ENCODE measurements at regions not wholly inside any gene's neighbourhood (a gene's known extent, or its start where the extent isn't known, plus 50 kb on each side); places are given as distances from the start of the nearest gene placed in this dataset.

DNA sequence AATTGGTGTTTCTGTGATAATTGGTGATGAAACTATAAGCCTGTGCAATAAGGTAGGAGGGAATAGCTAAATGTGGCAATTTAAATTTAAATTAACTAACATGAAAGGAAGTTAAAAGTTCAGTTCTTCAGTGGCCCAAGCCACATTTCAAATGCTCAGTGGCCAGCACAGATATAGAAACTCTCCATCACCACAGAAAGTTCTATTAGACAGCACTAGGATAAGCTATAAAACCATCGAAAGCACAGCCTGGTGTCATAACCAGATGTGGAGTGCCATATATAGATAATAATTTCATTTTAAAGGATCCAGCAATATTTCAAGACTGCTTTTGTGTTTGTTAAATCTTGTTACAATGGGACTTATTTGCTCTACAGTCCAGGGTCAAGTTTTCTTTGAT is 119.3 kb upstream of the NR3C2 start:
- TF ChIP-seq ZNF8 (CRISPR knock-in tag; IDR thresholded peaks at IDR 0.05) (no peak), ARNTL (CRISPR knock-in tag; IDR thresholded peaks at IDR 0.05; ENCODE audit: borderline replicate concordance, low read depth) (no peak)
- TF ChIP-seq, protein P1, sequence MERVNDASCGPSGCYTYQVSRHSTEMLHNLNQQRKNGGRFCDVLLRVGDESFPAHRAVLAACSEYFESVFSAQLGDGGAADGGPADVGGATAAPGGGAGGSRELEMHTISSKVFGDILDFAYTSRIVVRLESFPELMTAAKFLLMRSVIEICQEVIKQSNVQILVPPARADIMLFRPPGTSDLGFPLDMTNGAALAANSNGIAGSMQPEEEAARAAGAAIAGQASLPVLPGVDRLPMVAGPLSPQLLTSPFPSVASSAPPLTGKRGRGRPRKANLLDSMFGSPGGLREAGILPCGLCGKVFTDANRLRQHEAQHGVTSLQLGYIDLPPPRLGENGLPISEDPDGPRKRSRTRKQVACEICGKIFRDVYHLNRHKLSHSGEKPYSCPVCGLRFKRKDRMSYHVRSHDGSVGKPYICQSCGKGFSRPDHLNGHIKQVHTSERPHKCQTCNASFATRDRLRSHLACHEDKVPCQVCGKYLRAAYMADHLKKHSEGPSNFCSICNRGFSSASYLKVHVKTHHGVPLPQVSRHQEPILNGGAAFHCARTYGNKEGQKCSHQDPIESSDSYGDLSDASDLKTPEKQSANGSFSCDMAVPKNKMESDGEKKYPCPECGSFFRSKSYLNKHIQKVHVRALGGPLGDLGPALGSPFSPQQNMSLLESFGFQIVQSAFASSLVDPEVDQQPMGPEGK (CRISPR knock-in tag; IDR thresholded peaks at IDR 0.05; ENCODE audit: borderline replicate concordance), result no peak
